Ishikawa (cell line): ENCODE measurements at regions not wholly inside any gene's neighbourhood (a gene's known extent, or its start where the extent isn't known, plus 50 kb on each side); places are given as distances from the start of the nearest gene placed in this dataset.

ENCODE experiments used
- CEBPB ChIP-seq: IDR thresholded peaks from 2 replicates; pipeline ENCODE4 v1.6.1; 2012
- CREB1 ChIP-seq: IDR thresholded peaks from 2 replicates; pipeline ENCODE4 v1.6.1; 2012; ENCODE audit warnings: low read depth
- EGR1 ChIP-seq: IDR thresholded peaks from 2 replicates; pipeline ENCODE4 v1.6.1; 2012
- EP300 ChIP-seq: IDR thresholded peaks from 2 replicates; pipeline ENCODE4 v1.6.1; 2012; ENCODE audit warnings: borderline replicate concordance
- NFIC ChIP-seq: IDR thresholded peaks from 2 replicates; pipeline ENCODE4 v1.6.1; 2012
- RAD21 ChIP-seq: IDR thresholded peaks from 2 replicates; pipeline ENCODE4 v1.6.1; 2012; ENCODE audit warnings: low read depth
- TAF1 ChIP-seq: IDR thresholded peaks from 2 replicates; pipeline ENCODE4 v1.6.1; 2012; ENCODE audit warnings: low read depth, mild to moderate bottlenecking
- TCF12 ChIP-seq: IDR thresholded peaks from 2 replicates; pipeline ENCODE4 v1.6.1; 2012; ENCODE audit warnings: low read depth
- TEAD4 ChIP-seq: IDR thresholded peaks from 2 replicates; pipeline ENCODE4 v1.6.1; 2012
- YY1 ChIP-seq: IDR thresholded peaks from 2 replicates; pipeline ENCODE4 v1.6.1; 2012; ENCODE audit warnings: low read depth
- TF ChIP-seq, protein P1 (sequence below): IDR thresholded peaks from 2 replicates; pipeline ENCODE4 v1.6.1; 2012; ENCODE audit warnings: low read depth, mild to moderate bottlenecking
- TF ChIP-seq, protein P2 (sequence below): IDR thresholded peaks from 2 replicates; pipeline ENCODE4 v1.6.1; 2012
- TF ChIP-seq, protein P3 (sequence below): IDR thresholded peaks from 2 replicates; pipeline ENCODE4 v1.6.1; 2012

DNA sequence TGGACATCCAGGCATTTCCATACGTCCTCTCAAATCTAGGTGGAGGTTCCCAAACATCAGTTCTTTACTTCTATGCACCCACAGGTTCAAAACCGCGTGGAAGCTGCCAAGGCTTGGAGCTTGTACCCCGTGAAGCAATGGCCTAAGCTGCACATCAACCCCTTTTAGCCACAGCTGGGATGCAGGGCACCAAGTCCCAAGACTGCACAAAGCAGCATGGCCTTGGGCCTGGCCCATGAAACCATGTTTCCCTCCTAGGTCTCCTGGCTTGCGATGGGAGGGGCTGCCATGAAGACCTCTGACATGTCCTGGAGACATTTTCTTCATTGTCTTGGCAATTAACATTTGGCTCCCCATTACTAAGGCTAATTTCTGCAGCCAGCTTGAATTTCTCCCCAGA is 88.9 kb upstream of the CBLN4 start:
- TF ChIP-seq, protein P1, sequence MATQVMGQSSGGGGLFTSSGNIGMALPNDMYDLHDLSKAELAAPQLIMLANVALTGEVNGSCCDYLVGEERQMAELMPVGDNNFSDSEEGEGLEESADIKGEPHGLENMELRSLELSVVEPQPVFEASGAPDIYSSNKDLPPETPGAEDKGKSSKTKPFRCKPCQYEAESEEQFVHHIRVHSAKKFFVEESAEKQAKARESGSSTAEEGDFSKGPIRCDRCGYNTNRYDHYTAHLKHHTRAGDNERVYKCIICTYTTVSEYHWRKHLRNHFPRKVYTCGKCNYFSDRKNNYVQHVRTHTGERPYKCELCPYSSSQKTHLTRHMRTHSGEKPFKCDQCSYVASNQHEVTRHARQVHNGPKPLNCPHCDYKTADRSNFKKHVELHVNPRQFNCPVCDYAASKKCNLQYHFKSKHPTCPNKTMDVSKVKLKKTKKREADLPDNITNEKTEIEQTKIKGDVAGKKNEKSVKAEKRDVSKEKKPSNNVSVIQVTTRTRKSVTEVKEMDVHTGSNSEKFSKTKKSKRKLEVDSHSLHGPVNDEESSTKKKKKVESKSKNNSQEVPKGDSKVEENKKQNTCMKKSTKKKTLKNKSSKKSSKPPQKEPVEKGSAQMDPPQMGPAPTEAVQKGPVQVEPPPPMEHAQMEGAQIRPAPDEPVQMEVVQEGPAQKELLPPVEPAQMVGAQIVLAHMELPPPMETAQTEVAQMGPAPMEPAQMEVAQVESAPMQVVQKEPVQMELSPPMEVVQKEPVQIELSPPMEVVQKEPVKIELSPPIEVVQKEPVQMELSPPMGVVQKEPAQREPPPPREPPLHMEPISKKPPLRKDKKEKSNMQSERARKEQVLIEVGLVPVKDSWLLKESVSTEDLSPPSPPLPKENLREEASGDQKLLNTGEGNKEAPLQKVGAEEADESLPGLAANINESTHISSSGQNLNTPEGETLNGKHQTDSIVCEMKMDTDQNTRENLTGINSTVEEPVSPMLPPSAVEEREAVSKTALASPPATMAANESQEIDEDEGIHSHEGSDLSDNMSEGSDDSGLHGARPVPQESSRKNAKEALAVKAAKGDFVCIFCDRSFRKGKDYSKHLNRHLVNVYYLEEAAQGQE, result no peak
- TF ChIP-seq EP300 (no peak), CEBPB (no peak), RAD21 (no peak), EGR1 (no peak), TEAD4 (no peak), YY1 (no peak), TAF1 (no peak), TCF12 (no peak), CREB1 (no peak), NFIC (no peak)
- TF ChIP-seq, protein P2, sequence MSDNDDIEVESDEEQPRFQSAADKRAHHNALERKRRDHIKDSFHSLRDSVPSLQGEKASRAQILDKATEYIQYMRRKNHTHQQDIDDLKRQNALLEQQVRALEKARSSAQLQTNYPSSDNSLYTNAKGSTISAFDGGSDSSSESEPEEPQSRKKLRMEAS, result no peak
- TF ChIP-seq, protein P3, sequence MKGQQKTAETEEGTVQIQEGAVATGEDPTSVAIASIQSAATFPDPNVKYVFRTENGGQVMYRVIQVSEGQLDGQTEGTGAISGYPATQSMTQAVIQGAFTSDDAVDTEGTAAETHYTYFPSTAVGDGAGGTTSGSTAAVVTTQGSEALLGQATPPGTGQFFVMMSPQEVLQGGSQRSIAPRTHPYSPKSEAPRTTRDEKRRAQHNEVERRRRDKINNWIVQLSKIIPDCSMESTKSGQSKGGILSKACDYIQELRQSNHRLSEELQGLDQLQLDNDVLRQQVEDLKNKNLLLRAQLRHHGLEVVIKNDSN, result no peak
